Hematopoietic multipotent progenitor cell treated with erythropoietin and hydrocortisone succinate and interleukin-3 and kit ligand, for 6 days (in vitro differentiated cells): ENCODE measurements at regions not wholly inside any gene's neighbourhood (a gene's known extent, or its start where the extent isn't known, plus 50 kb on each side); places are given as distances from the start of the nearest gene placed in this dataset.
"Not testable (repeated sequence)": the region's sequence is repeated elsewhere in the genome, so short reads cannot be mapped to it uniquely, and the experiment has no call there.

Experiments used
- DNase-seq: peaks from one replicate; pipeline ENCODE4 v3.0.0-alpha.2; 2015

DNA sequence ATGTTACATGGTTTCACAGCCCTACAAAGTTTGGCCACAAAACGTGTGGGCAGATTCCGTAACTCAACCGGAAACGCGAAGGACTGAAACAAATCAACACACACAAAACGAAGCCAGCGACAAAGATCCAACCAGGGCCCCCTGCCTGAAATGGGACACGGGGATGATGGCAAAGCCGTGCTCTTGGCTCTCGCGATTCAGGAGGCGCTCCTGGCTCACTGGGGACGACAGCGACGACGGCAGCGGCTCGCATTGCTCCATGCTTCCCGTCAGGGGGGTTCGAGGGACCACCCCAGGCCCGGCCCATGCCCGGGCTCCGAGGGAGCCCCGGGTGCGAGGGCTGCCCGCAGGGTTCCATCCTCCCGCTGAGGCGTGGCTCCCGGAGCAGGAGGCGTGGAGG lies 4786.8 kb upstream of the OR11H1 start:
- no peak for DNase-seq

DNA sequence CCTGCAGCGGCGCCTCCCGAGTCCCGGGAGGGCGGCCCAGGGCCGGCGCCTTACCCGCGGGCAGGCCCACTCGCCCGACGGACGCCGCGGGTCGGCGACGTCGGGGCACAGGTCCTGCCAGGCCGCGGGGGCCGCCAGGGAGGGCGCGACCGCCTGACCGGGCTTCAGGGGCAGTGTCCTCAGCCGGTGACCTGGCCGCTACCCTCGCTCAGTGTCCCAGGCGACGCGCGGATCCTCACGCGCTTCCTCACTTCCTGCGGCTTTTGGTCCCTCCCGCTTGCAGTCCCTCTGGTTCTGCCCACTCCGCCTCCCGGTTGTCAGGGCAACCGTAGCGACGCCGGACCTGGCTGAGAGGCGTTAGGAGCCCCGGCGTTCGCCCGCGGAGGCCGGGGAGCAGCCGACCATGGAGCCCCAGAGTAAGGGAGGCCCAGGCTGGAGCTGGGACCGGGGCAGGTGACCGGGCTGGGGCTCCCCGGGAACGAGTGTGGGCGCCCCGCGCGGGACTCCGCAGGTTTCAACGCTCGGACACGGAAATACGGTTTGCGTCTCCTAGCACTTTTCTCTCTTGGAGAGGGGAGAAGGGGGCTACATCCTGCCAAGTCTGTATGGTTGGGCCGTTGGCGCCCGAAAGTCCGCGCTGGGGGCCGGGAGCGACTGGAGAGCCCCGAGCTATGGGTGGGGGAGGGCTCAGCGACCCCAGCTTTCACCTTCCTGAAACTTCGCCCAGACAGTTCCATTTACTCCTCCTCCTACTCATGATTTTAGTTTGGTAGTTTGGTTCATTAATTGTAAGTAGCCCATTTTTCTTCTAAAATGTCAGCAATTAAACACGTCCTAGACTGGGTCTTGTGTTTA lies 4786.0 kb upstream of the OR11H1 start:
- not testable (repeated sequence) for DNase-seq

DNA sequence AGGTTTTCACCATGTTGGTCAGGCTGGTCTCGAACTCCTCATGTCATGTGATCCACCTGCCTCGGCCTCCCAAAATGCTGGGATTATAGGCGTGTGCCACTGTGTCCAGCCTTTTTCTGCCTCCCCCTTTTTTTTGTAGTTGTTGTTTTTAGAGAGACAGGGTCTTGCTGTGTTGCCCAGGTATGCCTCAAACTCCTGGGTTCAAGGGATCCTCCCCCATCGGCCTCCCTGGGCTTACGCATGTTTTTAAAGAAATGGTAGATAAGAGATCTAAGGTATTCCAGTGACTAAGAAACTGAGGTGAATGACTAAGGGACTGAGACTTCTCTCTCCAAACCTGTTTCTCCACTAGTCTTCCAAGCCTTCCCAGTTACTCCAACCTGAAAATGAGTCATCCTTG lies 4781.6 kb upstream of the OR11H1 start:
- DNase-seq: not testable (repeated sequence)

DNA sequence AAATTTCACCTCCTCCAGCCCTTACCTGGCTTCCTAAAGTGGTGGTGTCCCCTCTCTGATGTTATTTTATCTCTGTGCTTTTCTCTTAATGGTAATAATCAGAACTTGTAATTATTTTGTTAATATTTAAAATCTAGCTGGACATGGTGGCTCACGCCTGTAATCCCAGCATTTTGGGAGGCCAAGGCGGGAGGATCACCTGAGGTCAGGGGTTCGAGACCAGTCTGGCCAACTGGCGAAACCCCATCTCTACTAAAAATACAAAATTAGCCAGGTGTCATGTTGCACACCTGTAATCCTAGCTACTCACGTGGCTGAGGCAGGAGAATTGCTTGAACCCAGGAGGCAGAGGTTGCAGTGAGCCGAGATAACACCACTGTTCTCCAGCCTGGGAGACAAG lies 4780.8 kb upstream of the OR11H1 start:
- not testable (repeated sequence) for DNase-seq

DNA sequence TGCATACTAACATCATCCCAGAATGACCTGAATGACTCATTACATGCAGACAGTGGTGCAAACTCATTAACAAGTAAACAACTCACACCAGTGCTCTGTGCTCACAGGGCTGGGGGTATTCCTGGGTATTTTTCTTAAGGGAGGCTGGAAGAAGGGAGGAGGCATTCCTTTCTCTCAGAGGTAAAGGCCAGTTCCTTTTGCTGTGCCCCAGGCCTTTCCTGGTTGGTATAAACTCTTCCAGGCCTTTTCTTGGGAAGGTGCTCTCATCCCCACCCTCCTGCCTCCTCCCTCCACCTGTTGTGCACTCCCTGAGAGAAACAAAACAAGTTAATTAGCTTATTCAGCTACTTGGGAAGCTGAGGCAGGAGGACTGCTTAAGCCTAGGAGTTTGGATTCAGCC lies 4779.2 kb upstream of the OR11H1 start:
- not testable (repeated sequence) for DNase-seq

DNA sequence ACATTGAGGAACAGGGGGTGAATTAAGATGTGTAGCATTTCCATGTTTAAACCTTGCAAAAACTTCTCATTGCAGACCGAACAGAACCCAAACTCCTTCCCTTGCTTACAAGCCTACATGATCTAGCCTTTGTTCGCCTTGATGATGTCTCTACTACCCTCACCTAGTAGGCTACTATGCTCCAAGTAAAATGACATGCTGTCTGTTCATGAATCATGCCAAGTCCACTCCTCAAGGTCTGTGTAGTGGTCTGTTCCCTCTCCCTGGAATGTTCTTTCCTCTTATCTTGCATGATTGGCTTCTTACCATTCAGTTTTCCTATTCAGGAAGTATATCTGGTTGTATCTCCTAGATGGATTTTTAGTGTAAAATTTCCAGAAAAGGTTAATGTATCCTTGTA lies 4778.6 kb upstream of the OR11H1 start:
- not testable (repeated sequence) for DNase-seq

DNA sequence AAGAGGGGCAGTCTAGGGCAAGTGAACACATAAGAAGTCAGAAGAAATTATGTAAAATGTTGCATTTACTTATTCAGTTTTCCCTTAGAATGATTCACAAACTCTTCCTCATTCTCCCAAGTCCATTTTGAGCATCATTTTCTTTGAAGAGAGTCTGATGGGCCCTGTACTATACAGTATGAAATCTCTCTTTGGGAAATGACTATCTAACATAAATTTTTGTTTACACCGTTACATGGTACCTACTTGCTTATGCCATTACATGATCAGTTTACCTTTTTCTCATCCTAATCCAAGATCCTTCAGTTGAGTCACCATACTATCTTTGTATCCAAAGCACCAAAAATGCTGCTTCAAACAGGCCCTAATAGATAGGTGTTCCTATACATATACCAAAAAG lies 4774.4 kb upstream of the OR11H1 start:
- DNase-seq: not testable (repeated sequence)

DNA sequence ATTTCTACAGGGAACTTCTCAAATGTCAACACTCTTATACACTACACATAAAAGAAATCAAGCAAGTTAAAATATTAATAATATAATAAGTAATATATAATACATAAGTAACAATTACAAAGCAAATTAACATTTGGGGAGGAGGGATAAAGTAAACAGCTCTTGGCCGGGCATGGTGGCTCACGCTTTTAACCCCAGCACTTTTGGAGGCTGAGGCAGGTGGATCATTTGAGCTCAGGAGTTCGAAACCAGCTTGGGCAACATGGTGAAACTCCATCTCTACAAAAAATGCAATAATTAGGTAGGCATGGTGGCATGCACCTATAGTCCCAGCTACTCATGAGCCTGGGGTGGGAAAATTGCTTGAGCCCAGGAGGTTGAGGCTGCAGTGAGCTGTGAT lies 4772.6 kb upstream of the OR11H1 start:
- DNase-seq: not testable (repeated sequence)

DNA sequence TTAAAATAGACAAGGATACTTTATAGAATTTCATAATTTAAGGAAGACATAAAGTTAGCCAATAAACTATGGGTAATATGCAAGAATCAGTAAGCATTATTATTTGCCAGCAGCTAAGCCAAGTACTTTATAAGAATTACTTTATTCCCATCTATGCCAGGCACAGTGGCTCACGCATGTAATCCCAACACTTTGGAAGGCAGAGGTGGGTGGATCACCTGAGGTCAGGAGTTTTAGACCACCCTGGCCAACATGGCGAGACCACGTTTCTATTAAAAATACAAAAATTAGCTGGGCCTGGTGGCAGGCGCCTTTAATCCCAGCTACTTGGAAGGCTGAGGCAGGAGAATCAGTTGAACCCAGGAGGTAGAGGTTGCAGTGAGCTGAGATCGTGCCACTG lies 4767.6 kb upstream of the OR11H1 start:
- not testable (repeated sequence) for DNase-seq

DNA sequence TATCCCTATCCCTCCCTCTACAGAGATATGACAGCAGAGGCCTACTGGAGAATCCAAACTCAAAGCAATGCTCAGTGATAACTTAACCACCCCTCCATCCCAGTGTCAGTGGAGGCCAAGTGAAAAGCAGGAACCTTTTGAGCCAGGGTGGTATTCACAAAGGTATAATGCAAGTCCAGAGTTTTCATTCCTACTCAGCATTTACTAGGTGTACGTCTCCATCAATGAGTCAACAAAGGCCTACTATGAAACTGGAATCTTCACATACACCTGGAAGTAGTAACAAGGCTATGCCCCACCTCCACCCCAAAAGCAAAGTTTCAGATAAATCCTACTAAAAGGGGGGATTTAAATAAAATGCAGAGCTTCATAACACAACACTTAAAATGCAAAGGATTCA lies 4761.7 kb upstream of the OR11H1 start:
- DNase-seq: not testable (repeated sequence)

DNA sequence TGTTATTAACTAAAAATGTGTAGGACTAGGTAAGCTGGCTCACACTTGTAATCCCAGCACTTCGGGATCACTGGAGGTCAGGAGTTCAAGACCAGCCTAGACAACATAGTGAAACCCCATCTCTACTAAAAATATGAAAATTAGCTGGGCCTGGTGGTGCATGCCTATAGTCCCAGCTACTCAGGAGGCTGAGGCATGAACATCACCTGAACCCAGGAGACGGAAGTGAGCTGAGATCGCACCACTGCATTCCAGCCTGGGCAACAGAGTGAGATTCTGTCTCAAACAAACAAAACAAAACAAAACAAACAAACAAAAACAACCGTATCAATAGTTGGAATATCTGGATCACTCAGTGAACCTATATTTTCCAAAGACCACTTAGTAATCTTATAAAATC lies 4759.1 kb upstream of the OR11H1 start:
- not testable (repeated sequence) for DNase-seq

DNA sequence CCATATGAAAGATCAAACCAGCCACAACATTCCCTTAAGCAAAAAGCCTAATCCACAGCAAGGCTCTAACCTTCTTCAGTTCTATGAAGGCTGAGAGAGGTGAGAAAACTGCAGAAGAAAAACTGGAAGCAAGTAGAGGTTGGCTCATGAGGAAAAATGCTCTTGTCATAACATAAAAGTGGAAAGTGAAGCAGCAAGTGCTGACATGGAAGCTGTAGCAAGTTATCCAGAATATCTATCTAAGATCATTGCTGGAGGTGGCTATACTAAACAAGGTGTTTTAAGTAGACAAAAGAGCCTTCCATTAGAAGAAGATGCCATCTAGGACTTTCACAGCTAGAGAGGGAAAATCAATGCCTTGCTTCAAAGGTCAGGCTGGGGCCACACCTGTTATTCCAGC lies 4756.2 kb upstream of the OR11H1 start:
- DNase-seq: not testable (repeated sequence)

DNA sequence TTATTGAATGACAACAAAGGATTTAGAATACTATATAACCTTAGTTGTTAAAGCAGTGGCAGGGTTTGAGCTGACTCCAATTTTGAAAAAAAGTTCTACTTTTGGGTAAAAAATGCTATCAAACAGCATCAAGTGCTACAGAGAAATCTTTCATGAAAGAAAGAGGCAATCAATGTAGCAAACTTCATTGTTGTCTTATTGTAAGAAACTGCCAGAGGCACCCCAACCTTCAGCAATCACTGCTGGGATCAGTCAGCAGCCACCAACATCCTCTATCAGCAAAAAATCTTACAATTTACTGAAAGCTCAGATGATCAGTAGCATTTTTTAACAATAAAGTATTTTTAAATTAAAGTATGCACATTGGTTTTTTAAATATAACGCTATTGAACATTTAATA lies 4754.7 kb upstream of the OR11H1 start:
- DNase-seq: not testable (repeated sequence)

DNA sequence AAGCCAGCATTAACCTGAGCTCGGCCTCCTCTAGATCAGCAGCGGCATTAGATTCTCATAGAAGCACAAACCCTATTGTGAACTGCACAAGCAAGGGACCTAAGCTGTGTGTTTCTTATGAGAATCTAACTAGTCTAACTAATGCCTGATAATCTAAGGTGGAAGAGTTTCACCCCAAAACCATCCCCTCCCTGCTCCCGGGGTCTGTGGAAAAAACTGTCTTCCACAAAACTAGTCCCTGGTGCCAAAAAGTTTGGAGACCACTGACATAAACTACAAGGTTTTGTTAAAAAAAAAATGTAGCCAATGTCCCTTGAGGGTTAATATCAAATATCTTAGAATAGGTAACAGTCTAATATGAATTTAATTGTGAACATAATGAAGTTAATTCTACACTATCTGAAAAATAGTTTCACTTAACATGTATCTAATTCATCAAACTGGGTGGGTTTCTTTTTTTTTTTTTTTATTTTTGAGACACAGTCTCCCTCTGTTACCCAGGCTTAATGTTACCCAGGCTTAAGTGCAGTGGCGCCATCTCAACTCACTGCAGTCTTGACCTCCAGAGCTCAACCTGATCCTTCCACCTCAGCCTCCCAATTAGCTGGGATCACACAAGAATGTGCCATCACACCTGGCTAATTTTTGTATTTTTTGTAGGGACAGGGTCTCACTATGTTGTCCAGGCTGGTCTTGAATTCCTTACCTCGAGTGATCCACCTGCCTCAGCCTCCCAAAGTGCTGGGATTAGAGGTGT lies 4752.2 kb upstream of the OR11H1 start:
- DNase-seq: not testable (repeated sequence)

DNA sequence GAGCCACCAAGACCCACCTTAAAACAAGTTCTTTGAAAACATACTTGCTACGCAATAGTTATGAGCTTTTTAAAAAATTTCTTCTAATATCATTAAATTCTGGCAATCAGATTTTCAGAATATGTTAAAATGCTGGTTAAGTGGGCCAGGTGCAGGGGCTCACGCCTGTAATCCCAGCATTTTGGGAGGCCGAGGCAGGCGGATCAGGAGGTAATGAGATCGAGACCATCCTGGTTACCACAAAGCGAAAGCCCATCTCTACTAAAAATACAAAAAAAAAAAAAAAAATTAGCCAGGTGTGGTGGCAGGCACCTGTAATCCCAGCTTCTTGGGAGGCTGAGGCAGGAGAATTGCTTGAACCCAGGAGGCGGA lies 4751.6 kb upstream of the OR11H1 start:
- DNase-seq: not testable (repeated sequence)

DNA sequence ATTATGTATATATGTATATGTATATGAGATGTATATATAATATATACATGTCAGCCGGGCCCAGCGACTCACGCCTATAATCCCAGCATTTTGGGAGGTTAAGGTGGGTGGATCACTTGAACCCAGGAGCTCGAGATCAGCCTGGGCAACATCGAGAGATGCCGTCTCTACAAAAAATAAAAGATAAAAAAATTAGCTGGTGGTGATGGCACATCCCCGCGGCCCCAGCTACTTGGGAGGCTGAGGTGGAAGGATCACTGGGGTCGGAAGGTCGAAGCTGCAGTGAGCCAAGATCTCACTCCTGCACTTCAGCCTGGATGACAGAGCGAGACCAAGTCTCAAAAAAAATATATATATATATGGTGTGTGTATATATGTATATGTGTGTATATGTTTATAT lies 4750.3 kb upstream of the OR11H1 start:
- not testable (repeated sequence) for DNase-seq

DNA sequence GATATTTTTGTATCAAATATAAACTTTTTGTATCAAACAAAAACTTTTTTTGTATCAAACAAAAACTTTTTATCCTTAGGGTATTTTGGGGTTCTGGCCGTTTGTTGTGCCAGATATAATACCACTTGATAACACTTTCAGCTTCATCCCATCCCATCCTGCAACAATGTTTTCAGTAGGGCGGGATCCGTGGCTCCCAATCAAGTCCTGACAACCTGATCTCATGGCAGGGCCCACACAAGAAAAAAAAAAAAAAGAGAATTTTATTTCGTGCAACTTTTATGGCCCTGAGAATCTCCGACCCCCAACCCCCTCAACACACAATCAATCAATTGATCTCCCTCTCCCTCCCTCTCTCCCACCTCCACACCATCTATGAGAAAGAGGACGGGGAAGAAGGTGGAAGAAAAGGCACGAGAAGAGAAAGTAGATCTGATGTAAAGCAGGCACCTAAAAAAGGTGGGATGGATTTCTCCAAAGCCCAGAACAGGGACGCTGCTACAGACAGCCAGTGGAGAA lies 4749.6 kb upstream of the OR11H1 start:
- DNase-seq: no peak

DNA sequence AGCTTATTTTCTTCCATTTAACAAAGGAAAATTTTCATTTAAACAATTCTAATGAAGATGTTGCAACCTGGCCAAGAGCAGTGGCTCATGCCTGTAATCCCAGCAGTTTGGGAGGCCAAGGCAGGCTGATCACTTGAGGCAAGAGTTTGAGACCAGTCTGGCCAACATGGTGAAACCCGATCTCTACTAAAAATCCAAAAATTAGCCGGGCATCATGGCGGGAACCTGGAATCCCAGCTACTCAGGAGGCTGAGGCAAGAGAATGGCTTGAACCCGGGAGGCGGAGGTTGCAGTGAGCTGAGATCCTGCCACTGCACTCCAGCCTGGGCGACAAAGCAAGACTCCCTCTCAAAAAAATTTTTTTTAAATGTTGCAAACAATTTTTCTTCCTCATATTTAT lies 4748.8 kb upstream of the OR11H1 start:
- not testable (repeated sequence) for DNase-seq

DNA sequence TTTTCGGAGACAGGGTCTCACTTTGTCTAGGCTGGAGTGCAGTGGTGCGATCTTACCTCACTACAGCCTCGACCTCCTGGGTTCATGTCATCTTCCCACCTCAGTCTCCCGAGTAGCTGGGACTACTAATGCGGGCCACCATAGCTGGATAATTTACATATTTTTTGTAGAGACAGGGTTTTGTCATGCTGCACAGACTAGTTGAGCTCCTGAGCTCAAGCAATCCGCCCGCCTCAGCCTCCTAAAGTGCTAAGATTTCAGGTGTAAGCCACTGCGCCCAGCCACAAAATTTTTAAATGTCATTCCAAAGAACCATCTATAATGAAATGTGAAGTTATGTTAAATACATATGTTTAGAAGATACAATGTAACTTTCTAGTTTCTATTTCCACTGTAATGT lies 4747.7 kb upstream of the OR11H1 start:
- DNase-seq: no peak

DNA sequence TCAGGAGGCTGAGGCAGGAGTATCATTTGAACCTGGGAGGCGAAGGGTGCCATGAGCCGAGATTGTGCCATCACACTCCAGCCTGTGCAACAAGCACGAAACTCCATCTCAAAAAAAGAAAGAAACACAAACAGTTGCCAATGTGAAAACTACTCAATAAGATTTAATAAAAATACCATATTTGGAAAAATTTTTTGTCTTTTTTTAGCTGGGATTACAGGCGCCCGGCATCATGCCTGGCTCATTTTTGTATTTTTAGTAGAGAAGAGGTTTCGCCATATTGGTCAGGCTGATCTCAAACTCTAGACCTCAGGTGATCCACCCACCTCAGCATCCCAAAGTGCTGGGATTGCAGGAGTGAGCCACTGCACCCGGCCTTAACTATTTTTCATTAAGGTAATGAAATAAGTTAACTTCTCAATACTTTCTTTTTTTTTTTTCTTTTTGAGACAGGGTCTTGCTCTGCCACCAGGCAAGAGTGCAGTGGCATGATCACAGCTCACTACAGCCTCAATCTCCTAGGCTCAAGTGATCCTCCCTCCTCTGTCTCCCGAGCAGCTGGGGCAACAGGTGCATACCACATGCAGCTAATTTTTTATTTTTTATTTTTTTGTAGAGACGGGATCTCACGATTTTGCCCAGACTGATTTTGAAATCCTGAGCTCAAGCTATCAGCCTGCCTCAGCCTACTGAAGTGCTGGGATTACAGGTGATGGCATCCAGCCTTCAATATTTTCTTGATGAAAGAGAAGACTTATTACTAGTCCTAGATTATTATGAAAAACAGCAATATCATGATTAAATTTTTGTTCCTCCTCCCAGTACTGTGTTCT lies 4746.2 kb upstream of the OR11H1 start:
- DNase-seq: no peak
